GM18870 (cell line): ENCODE measurements at regions not wholly inside any gene's neighbourhood (a gene's known extent, or its start where the extent isn't known, plus 50 kb on each side); places are given as distances from the start of the nearest gene placed in this dataset.

Source experiments
- ATAC-seq: cut with Tn5 transposase; IDR thresholded peaks from one replicate; pipeline ENCODE4 v1.9.1; 2021; ENCODE audit warnings: moderate library complexity; ENCODE audit not compliant: unreplicated experiment

- no peak for ATAC-seq
These were observed 221.2 kb downstream of the TMEM167A start for GRCh38 chr5:82855893-82856550.

- ATAC-seq, result no peak
These were observed 222.2 kb downstream of the TMEM167A start for GRCh38 chr5:82854956-82855355.

- no peak for ATAC-seq
These were observed 225.7 kb downstream of the TMEM167A start for GRCh38 chr5:82851471-82851870.

GRCh38 chr5:82850393-82850792, 226.8 kb downstream of the TMEM167A start:
- no peak for ATAC-seq

GRCh38 chr5:82849885-82850284, 227.3 kb downstream of the TMEM167A start:
- no peak for ATAC-seq

- no peak for ATAC-seq
These were observed 229.6 kb downstream of the TMEM167A start for GRCh38 chr5:82847562-82847961.

GRCh38 chr5:82839881-82840280, 237.3 kb downstream of the TMEM167A start:
- no peak for ATAC-seq

GRCh38 chr5:82835488-82835887, 241.7 kb downstream of the TMEM167A start:
- ATAC-seq, result no peak

GRCh38 chr5:82834151-82834550, 243.0 kb downstream of the TMEM167A start:
- no peak for ATAC-seq

- no peak for ATAC-seq
These were observed 243.9 kb downstream of the TMEM167A start for GRCh38 chr5:82833277-82833676.

GRCh38 chr5:82832445-82832844, 244.7 kb downstream of the TMEM167A start:
- ATAC-seq, result no peak

GRCh38 chr5:82828211-82828610, 249.0 kb downstream of the TMEM167A start:
- no peak for ATAC-seq

GRCh38 chr5:82827651-82828050, 249.5 kb downstream of the TMEM167A start:
- ATAC-seq, result no peak

- ATAC-seq, result no peak
These were observed 254.6 kb downstream of the TMEM167A start for GRCh38 chr5:82822634-82822927.

- no peak for ATAC-seq
These were observed 255.2 kb downstream of the TMEM167A start for GRCh38 chr5:82821846-82822633.

GRCh38 chr5:82820961-82821845, 256.0 kb downstream of the TMEM167A start:
- peak; percentile 90 for ATAC-seq

- ATAC-seq, result no peak
These were observed 257.0 kb downstream of the TMEM167A start for GRCh38 chr5:82820188-82820587.

GRCh38 chr5:82817897-82818676, 259.1 kb downstream of the TMEM167A start:
- no peak for ATAC-seq

GRCh38 chr5:82816926-82817325, 260.3 kb downstream of the TMEM167A start:
- no peak for ATAC-seq

GRCh38 chr5:82815871-82816270, 261.3 kb downstream of the TMEM167A start:
- no peak for ATAC-seq

- no peak for ATAC-seq
These were observed 263.3 kb downstream of the TMEM167A start for GRCh38 chr5:82813861-82814260.
